Astrocyte (in vitro differentiated cells and primary cell): ENCODE measurements at regions not wholly inside any gene's neighbourhood (a gene's known extent, or its start where the extent isn't known, plus 50 kb on each side); places are given as distances from the start of the nearest gene placed in this dataset.

Source experiments
- EZH2 ChIP-seq: IDR thresholded peaks from 2 replicates; pipeline ENCODE4 v1.6.1; 2012; ENCODE audit warnings: mild to moderate bottlenecking, low read length, inconsistent platforms; ENCODE audit not compliant: insufficient read depth
- TF ChIP-seq, protein P1 (sequence below): IDR thresholded peaks from 2 replicates; pipeline ENCODE4 v1.5.1; 2011; ENCODE audit warnings: low read depth, mild to moderate bottlenecking, inconsistent platforms, low read length, moderate library complexity; ENCODE audit not compliant: insufficient read depth

DNA sequence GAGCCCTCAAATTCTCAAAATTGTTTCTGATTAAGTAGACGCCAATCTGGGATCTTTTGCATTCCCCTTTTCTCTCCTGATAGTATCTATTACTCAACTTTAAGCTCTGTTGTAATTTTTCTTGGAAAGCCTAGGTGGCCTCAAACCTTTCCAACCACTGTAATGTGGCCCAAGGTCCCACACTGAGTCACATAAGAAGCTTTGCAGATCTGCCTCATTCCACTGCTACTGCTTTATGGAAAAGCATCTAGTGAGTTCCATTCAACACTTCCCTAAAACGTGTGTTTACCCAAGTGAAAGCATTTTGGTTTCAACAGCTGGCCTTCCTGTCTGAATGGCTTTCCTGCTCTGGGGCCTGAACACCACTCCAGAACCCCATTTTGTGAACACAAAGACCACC lies 493.6 kb upstream of the SPHKAP start:
- no peak for TF ChIP-seq EZH2
- TF ChIP-seq, protein P1, sequence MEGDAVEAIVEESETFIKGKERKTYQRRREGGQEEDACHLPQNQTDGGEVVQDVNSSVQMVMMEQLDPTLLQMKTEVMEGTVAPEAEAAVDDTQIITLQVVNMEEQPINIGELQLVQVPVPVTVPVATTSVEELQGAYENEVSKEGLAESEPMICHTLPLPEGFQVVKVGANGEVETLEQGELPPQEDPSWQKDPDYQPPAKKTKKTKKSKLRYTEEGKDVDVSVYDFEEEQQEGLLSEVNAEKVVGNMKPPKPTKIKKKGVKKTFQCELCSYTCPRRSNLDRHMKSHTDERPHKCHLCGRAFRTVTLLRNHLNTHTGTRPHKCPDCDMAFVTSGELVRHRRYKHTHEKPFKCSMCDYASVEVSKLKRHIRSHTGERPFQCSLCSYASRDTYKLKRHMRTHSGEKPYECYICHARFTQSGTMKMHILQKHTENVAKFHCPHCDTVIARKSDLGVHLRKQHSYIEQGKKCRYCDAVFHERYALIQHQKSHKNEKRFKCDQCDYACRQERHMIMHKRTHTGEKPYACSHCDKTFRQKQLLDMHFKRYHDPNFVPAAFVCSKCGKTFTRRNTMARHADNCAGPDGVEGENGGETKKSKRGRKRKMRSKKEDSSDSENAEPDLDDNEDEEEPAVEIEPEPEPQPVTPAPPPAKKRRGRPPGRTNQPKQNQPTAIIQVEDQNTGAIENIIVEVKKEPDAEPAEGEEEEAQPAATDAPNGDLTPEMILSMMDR: no peak
